HK-2 (cell line): ENCODE measurements at regions not wholly inside any gene's neighbourhood (a gene's known extent, or its start where the extent isn't known, plus 50 kb on each side); places are given as distances from the start of the nearest gene placed in this dataset.
"Not testable (repeated sequence)": the region's sequence is repeated elsewhere in the genome, so short reads cannot be mapped to it uniquely, and the experiment has no call there.

ENCODE experiments used
- DNase-seq: peaks from one replicate; pipeline ENCODE4 v3.0.0-alpha.2; 2018; ENCODE audit not compliant: unreplicated experiment

DNA sequence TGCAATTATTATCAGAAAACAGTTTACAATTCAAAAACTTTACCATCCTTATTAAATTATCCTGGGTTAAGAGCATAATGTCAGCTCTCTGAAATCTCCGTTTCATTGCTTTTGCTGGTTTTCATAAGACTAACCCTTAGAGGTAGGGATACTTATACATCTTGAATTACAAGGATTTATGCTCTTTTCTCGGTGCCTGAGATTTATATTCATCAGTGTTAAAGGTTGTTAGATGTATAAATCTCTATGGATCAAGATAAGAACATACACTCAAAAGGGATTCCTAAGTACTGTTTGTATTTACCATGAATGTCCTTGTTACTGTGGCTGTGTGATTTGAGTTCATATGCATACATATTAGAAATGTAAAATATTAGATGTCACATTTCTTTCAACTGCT lies 684.7 kb downstream of the EFNA5 start:
- DNase-seq = no peak

DNA sequence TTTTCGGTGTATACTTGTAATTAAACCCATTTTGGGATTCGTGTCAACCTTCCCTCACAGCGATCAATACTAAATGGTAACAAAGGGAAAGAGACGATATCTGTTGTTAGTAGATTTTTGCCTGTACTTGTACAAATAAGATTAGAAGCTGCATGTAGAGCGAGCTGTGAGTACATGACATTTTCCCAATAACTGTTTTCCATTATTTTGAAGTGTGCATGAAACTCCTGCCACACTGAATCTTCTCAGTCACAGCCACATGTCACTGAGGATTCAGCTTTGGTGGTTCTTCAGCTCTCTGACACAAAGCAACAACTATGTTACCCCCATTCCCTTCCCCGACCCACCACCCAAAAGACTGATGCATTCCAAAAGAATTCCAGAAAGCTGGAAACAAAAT lies 685.6 kb downstream of the EFNA5 start:
- DNase-seq = no peak

DNA sequence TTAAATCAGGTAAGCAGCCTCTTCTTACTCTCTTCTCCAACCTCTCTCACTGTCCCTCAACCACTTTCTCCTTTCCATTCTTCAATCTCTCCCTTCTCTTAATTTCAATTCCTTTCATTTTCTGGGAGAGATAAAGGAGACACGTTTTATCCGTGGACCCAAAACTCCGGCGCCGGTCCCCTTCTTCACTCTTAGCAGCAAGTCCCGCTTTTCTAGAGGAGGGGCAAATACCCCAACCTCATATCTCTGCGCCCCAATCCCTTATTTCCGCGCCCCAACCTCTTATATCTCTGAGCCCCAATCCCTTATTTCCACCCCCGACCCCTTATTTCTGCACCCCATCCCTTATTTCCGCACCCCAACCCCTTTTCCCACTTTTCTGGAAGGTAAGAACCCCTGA lies 691.6 kb downstream of the EFNA5 start:
- not testable (repeated sequence) for DNase-seq

DNA sequence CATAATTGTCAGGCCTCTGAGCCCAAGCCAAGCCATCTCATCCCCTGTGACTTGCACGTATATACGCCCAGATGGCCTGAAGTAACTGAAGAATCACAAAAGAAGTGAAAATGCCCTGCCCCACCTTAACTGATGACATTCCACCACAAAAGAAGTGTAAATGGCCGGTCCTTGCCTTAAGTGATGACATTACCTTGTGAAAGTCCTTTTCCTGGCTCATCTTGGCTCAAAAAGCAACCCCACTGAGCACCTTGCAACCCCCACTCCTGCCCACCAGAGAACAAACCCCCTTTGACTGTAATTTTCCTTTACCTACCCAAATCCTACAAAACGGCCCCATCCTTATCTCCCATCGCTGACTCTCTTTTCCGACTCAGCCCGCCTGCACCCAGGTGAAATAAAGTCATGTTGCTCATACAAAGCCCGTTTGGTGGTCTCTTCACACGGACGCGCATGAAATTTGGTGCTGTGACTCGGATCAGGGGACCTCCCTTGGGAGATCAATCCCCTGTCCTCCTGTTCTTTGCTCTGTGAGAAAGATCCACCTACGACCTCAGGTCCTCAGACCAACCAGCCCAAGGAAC lies 692.1 kb downstream of the EFNA5 start:
- DNase-seq = not testable (repeated sequence)

DNA sequence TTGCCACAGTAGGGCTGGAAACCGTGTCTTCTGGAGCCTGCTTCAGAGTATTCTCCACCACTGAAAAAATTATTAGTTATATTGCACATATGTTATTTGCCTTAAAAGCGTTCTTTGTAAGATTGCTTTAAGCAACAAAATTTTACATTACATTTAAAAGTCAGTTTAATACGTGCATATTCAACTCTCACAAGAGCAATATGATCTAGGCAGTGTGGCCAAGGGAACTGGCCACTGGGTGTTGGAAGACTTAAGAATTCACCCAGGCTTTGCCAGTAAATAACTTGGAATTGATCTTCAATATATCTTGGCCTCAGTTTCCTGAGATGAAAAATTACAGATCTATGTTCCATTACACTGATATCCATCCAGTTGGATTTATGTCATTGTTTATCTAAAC lies 694.4 kb downstream of the EFNA5 start:
- DNase-seq = no peak

DNA sequence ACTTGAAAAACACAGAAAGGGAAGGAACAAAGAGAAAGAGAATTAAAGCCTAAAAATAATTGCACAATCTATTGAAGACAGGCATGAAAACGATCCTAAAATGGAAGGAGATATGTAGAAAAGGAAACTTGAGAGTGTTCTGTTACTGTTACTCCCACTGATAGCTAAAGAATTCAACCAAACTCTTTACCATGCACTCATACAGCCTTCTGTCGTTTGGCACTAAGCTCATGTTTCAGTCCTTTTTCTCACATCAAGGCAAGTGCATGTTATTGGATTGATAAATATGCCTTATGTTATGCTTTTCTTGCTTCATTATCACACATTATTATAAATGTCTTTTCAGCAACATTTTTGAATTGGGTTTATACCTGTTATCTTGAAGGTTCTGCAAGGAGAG lies 696.5 kb downstream of the EFNA5 start:
- no peak for DNase-seq

DNA sequence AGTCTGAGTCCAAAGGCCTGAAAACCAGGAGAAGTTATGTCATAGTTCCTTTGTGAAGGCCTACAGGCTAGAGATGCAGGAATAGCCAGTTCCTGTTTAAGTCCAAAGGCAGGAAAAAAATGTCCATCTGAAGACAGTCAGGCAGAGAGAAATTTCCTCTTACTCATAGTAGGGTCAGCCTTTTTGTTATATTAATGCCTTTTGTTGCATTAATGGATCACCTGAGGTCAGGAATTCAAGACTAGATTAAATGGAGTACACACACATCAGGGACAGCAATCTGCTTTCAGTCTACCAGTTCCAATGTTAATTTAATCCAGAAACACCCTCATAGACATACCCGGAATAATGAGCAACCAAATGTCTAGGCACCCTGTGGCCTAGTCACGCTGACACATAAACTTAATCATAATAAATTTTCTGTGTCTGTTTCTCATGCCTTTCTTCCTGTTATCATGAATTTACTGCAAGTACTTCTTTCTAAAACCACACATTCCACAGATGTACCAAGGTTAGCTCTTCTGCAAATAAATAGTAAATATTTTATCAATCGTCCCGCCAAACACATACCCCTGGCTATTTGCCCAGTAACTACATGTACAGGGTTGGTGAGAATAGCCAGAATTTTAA lies 703.9 kb downstream of the EFNA5 start:
- peak; percentile 26 for DNase-seq

DNA sequence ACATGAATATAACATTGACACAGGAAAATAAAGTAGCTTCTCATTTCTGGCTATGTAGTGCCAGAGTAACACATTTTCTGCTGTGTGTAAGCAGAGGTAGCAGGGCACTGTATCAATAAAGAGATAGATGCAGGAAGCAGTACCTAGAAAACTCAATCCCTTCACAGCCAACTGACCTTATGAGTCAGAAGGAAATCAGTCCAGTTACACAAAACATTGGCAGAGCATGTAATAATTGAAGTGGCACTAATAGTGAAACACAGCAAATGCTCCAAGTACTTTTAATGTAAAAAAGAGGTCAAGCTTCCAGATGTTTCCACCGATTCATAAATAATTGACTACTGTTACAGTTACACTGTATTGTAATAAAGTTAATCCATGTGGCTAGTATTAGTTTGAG lies 706.6 kb downstream of the EFNA5 start:
- no peak for DNase-seq

DNA sequence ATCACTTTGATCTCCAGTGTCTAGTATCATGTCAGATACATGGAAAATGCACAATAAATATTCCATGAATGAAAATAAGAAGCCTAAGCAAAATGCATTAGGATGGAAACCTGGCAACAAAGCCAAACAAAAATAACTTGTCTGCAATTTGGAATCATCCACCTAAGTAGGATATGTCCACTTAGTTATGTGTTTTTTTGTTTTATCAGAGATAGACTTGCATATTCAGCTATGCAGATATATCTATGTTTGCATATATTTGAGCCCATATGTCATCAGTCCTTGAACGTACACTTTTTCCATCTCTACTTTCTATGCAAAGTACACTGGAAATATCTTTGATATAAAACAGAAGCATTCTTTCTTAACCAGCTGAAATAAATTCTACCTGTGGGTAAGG lies 707.1 kb downstream of the EFNA5 start:
- no peak for DNase-seq

DNA sequence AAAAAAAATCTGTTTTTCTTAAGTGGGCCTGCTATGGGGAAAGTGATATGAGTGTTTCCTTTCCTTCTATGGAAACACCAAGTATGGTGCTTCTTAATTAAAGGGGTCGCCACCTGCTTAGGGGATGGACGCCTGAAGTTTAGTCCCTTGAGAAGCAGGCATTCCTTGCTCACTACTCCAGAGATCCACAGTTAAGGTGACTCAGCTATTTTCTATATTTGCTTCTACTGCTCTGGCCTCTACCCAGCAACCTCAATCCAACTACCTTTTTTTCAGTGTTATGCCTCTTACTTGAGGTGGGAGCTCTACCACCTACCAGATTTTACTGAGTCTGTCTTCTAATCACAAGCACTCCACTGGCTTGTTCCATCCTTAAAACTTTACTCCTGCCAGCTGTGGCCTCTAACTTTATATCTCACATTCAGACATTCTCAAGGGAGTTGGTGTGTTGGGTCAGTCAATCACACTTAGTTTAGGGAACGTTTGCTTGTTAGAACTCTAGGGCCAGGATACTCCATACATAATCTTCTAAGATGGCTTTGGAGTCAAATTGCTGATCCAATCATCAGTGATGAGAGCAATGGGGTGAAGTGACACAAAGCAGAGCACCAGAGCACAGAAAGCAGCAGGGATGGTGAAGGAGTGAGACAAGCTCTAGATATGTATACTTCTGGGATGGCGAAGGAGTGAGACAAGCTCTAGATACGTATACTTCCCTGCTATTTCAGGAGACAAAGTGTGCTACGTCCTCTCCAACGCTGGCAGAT lies 708.1 kb downstream of the EFNA5 start:
- no peak for DNase-seq

DNA sequence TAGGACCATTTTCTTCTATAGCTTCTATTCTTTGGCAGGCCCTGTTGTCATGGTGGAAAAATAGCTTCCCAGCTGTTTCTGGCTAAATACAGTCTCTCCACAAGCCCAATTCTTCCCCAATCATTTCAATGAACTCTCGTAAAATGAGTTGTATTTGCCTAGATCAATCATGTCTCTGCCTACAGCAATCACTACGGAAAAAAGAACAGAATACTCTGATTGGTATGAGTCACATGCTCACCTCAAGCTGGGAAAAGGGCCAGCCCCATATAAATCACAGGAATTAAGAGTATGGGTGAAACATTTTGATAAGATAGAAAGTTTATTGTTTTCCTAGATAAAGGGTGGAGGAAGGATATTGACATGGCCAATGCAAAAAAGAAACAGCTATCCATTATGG lies 711.4 kb downstream of the EFNA5 start:
- no peak for DNase-seq

DNA sequence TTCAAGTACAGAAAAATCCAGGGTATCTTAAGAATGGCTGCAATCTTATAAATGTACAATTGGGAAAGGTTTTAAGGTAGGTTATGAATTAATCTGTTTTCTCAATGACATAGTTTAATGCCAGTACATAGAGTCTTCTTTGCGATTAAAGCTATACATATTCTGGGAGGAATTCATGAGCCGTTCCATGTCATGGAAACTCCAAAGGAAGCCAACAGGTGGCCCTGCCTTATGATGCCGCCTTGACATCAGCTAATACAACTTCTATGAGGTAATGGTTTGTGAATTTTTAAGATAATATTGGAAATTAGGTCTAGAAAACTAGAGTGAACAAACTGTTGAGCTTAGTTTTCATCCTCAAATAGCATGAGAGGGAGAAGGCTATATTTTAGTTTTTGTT lies 713.4 kb downstream of the EFNA5 start:
- DNase-seq = no peak

DNA sequence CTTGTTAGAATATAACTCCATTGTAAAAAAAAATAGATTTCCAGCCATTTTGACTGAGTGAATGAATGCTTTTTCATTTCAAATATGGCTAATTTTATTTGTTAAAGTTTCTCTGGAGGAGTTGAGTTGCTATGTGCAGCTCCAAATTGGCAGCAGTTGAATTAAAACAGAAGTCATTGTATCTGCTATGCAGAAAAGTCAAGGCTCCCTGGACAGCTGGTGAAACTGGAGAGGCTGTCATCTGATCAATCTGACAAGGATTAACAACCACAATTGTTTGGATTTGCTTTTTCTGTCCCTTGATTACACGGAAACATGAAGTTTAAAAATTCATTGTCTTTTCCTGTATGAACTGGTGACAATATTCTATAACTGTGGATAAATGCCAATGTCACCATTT lies 713.9 kb downstream of the EFNA5 start:
- no peak for DNase-seq

DNA sequence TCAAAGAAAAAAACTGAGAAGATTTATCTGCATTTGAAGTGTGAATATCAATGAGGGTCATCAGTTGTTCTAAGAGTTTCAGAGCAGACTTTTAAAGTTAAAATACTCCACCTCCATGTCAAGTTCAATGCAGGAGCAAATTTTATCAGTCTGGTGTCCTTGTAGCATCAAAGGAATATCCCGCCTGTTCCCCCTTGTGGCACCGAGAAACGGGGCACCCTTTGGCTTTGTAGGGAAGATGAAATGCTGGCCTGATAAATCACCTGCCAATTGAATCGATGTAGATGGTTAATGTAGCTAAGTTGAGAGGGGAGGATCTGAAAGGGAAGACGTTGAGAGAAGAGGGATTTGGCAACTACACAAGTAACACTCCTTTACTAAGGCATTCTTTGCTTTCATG lies 714.5 kb downstream of the EFNA5 start:
- DNase-seq = no peak

DNA sequence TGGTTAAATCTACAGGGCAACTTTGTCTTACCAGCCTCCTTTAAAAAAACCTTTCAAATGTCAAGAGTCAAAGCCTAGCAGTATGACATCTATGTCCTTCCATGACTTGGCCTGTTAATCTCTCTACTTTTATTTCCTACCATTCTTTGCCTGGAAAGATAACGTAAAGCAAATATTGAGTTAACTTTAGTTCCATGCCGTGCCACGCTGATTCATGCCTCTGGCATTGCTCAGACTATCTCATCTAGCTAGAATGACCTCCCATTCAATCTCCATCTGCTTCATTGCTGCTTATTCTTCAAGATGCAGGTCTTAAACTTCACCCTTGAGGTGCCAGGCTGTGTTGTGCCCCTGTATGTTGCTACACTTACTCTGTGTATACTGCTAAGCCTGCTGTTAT lies 729.8 kb downstream of the EFNA5 start:
- DNase-seq = no peak

DNA sequence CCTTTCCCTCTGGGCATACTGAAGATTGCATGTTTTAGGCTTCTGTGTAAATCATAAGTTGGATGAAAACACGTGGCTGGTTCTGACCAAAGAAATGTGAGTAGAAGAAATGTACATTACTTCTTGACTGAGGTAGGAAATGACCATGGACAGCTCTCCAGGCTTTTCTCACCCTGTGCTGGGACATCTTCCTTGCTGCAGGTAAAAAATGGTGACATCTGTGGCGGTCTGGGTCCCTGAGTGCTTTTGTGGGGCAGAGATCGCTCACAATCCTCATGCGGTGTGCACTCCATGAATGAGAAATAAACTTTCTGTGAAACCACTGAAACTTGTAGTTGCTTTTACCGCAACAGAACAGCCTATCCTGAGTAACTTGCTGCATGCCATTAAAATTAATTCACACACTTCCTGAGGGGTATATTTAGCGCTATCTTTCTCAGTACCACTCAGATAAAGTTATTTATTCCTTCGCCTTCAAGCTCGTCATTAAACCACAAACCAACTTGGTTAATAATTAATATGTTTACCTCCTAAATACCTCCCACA lies 730.4 kb downstream of the EFNA5 start:
- no peak for DNase-seq

DNA sequence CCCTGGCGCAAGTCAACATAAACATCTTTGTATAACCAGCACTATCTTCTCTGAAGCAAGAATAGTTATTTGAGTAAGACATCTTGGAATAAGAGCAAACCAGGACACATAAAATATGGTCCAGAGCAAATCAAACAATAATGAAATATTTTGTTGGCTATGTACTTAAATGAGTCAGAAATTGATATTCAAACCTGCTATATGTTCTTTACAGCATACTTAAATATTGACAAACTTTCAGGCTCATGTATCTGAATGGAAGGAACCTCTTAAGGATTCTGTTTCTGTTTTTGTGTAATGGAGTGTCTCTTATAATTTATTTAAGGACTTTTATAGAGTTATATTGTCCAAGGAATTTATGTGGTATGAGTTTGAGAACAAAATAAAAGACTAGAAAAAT lies 747.3 kb downstream of the EFNA5 start:
- no peak for DNase-seq

DNA sequence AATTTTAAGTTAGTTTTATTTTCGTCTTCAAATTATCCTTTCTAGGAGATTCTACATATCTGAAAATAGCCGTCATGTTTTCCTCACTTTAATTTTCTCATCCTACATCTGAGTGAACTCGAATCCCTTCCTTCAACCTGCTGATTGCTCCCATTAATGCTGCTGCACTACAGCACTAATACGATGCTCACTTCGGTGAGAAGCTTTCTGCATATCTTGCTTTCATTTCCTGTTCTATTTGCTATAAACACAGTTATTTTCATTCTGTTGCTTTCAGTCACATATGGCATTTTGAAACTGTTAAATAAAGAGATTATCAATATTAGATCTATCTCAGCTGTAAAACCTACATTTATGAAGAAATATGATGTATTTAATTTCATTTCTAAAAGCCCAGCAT lies 749.2 kb downstream of the EFNA5 start:
- DNase-seq = no peak

DNA sequence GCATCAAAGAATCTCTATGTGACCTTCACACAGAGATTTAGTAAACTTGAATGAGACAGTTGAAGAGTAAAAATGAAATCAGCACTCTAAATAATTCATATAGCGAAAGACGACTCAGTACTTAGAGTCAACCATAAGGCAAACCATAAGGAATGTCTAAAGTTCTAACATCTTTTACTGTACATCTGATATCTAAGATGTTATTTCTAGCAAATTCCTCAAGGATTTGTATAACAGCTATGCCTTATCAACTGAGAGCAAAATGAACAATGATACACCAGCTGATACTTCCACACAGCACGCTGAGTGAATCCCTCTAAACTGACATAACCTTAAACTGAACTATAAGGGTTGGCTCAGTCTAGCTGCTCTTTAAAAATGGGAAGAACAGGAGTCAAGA lies 760.3 kb downstream of the EFNA5 start:
- no peak for DNase-seq

DNA sequence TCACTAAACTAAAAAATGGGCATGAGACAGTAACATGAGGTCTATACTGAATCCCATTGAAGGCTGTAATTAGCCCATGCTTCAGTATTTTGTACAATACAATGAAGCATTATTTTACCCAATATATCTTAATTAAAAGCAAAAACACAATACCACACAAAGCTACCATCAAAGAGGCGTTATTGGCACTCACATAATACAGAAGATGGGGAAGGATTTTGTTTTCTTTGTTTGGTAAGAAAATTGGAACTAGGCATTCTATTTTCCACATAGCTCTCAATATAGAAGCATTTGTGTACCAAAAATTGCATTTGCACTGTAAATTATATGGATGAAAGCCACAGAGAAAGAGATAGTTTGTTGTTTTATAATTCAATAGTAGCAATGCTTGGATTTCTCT lies 761.0 kb downstream of the EFNA5 start:
- DNase-seq = no peak

DNA sequence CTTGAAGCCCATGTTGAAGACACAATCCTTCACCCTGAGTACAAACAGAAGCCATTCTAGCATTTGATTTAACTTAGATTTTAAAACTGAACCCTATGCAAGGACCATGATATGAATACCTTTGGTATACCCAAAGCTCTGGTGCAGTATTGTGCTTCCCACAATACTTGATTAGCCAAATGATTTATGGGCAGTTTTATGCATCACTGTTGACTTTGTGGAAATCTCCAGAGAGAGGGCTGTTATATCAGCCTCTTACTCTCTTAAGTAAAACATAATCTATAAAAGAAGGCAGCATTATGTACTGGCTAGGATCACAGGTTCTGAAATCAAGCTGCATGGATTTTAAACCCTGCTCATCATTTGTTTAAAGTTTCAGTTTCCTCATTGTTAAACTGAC lies 762.8 kb downstream of the EFNA5 start:
- DNase-seq = no peak

DNA sequence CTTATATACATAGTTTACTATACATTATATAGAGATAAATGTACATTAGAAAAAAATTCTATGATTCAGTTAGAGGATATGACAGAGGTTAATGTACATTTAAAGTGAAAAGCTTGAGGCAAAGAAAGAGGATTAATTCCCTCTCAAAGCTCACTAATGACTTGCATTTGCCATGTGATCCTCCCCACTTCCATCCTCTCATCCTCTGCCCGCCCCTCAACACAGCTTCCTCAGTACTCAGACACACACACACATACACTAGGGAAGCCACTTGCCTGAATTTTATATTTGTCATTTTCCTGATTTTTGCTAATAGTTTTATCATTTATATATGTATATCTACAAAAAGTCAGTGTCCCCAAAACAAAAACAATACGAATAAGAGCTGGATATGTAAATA lies 764.5 kb downstream of the EFNA5 start:
- DNase-seq = no peak

DNA sequence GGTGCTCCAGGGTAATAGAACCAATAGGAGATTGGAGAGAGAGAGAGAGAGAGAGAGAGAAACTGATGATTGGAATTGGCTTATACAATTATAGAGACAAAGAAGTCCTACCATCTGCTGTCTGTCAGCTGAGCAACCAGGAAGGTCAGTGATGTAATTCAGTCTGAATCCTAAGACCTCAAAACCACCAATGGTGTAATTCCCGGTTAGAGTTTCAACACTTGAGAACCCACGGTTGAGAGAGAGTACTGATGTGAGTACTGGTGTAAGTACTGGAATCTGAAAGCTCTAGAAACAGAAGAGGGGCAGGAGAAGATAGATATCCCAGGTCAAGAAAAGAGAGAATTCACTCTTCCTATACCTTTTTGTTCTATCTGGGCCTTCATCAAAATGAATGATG lies 775.8 kb downstream of the EFNA5 start:
- no peak for DNase-seq
